HEK293 (cell line): ENCODE measurements at regions not wholly inside any gene's neighbourhood (a gene's known extent, or its start where the extent isn't known, plus 50 kb on each side); places are given as distances from the start of the nearest gene placed in this dataset.

ENCODE experiments used
- YY1 ChIP-seq: fragments of 450-650 bp; formaldehyde crosslinking; IDR thresholded peaks from 2 replicates; pipeline ENCODE4 v1.5.1; 2018; ENCODE audit warnings: missing biosample characterization, missing genetic modification characterization
- ZBTB8A ChIP-seq: fragments of 450-650 bp; formaldehyde crosslinking; IDR thresholded peaks from 2 replicates; pipeline ENCODE4 v1.5.1; 2016; ENCODE audit warnings: missing biosample characterization, missing genetic modification characterization
- ZFP41 ChIP-seq: fragments of 450-650 bp; formaldehyde crosslinking; IDR thresholded peaks from 2 replicates; pipeline ENCODE4 v1.5.1; 2016; ENCODE audit warnings: missing biosample characterization, missing genetic modification characterization, borderline replicate concordance
- ZFP69B ChIP-seq: fragments of 450-650 bp; formaldehyde crosslinking; IDR thresholded peaks from 2 replicates; pipeline ENCODE4 v1.5.1; 2016; ENCODE audit warnings: missing biosample characterization, missing genetic modification characterization
- ZNF133 ChIP-seq: fragments of 450-650 bp; formaldehyde crosslinking; IDR thresholded peaks from 2 replicates; pipeline ENCODE4 v1.5.1; 2016; ENCODE audit warnings: missing biosample characterization, missing genetic modification characterization
- ZNF239 ChIP-seq: fragments of 450-650 bp; formaldehyde crosslinking; IDR thresholded peaks from 2 replicates; pipeline ENCODE4 v1.5.1; 2016; ENCODE audit warnings: missing biosample characterization, missing genetic modification characterization
- ZNF404 ChIP-seq: fragments of 450-650 bp; formaldehyde crosslinking; IDR thresholded peaks from 2 replicates; pipeline ENCODE4 v1.5.1; 2017; ENCODE audit warnings: missing biosample characterization, missing genetic modification characterization
- ZNF501 ChIP-seq: fragments of 450-650 bp; formaldehyde crosslinking; IDR thresholded peaks from 2 replicates; pipeline ENCODE4 v1.5.1; 2016; ENCODE audit warnings: missing biosample characterization, missing genetic modification characterization
- TF ChIP-seq, protein P1 (sequence below): fragments of 450-650 bp; formaldehyde crosslinking; IDR thresholded peaks from 2 replicates; pipeline ENCODE4 v1.5.1; 2016; ENCODE audit warnings: missing biosample characterization, missing genetic modification characterization

DNA sequence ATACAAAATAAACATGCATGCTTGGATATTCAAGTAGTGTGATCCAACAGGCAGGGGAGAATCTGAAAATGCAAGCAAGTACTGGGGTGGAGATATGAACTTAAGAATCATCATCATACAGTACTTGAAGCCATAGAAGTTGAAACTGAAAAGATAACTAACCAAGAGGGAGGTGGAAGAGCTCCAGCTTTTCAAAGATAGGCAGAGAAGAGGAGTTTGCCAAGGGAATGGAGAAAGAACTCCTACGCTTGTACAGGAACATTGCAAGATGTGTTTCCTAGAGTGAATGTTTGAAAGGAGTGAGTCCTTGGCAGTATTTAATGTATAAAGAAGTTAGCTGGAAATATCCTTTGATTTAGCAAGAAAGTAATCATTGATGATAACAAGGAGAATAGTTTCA, 106.2 kb upstream of the FRMPD4 start:
- TF ChIP-seq, protein P1, sequence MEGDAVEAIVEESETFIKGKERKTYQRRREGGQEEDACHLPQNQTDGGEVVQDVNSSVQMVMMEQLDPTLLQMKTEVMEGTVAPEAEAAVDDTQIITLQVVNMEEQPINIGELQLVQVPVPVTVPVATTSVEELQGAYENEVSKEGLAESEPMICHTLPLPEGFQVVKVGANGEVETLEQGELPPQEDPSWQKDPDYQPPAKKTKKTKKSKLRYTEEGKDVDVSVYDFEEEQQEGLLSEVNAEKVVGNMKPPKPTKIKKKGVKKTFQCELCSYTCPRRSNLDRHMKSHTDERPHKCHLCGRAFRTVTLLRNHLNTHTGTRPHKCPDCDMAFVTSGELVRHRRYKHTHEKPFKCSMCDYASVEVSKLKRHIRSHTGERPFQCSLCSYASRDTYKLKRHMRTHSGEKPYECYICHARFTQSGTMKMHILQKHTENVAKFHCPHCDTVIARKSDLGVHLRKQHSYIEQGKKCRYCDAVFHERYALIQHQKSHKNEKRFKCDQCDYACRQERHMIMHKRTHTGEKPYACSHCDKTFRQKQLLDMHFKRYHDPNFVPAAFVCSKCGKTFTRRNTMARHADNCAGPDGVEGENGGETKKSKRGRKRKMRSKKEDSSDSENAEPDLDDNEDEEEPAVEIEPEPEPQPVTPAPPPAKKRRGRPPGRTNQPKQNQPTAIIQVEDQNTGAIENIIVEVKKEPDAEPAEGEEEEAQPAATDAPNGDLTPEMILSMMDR (tag by site-specific recombination) = no peak
- no peak for TF ChIP-seq ZFP41 (tag by site-specific recombination)
- no peak for TF ChIP-seq ZFP69B (tag by site-specific recombination)
- no peak for TF ChIP-seq ZNF133
- no peak for TF ChIP-seq ZNF239
- TF ChIP-seq ZNF501 (tag by site-specific recombination) = no peak
- no peak for TF ChIP-seq ZBTB8A (tag by site-specific recombination)
- TF ChIP-seq ZNF404 (tag by site-specific recombination) = no peak
- TF ChIP-seq YY1 (tag by site-specific recombination) = no peak
